HEK293 (cell line): ENCODE measurements at regions not wholly inside any gene's neighbourhood (a gene's known extent, or its start where the extent isn't known, plus 50 kb on each side); places are given as distances from the start of the nearest gene placed in this dataset.
A peak's percentile ranks its signal among the peaks of the same experiment; 100 is the strongest.

Experiments used
- INSM2 ChIP-seq: fragments of 450-650 bp; formaldehyde crosslinking; IDR thresholded peaks from 2 replicates; pipeline ENCODE4 v1.5.1; 2016; ENCODE audit warnings: missing biosample characterization, missing genetic modification characterization
- PRDM10 ChIP-seq: fragments of 450-650 bp; formaldehyde crosslinking; IDR thresholded peaks from 2 replicates; pipeline ENCODE4 v1.5.1; 2016; ENCODE audit warnings: missing biosample characterization, missing genetic modification characterization
- PRDM2 ChIP-seq: fragments of 450-650 bp; formaldehyde crosslinking; IDR thresholded peaks from 2 replicates; pipeline ENCODE4 v1.5.1; 2016; ENCODE audit warnings: missing biosample characterization, missing genetic modification characterization, borderline replicate concordance
- SETDB1 ChIP-seq: IDR thresholded peaks from one replicate; pipeline ENCODE4 v1.6.1; 2017; ENCODE audit warnings: mild to moderate bottlenecking, low read length, moderate library complexity, mixed read lengths; ENCODE audit not compliant: insufficient read length
- ZEB2 ChIP-seq: fragments of 450-650 bp; formaldehyde crosslinking; IDR thresholded peaks from 2 replicates; pipeline ENCODE4 v1.5.1; 2016; ENCODE audit warnings: missing biosample characterization, missing genetic modification characterization
- ZNF114 ChIP-seq: fragments of 450-650 bp; formaldehyde crosslinking; IDR thresholded peaks from 2 replicates; pipeline ENCODE4 v1.5.0; 2017; ENCODE audit warnings: missing biosample characterization, missing genetic modification characterization
- ZNF221 ChIP-seq: fragments of 450-650 bp; formaldehyde crosslinking; IDR thresholded peaks from 2 replicates; pipeline ENCODE4 v1.5.1; 2017; ENCODE audit warnings: missing biosample characterization, missing genetic modification characterization, borderline replicate concordance
- ZNF223 ChIP-seq: fragments of 450-650 bp; formaldehyde crosslinking; IDR thresholded peaks from 2 replicates; pipeline ENCODE4 v1.5.1; 2016; ENCODE audit warnings: missing biosample characterization, missing genetic modification characterization
- ZNF280C ChIP-seq: fragments of 450-650 bp; formaldehyde crosslinking; IDR thresholded peaks from 2 replicates; pipeline ENCODE4 v1.5.1; 2016; ENCODE audit warnings: missing biosample characterization, missing genetic modification characterization
- ZNF311 ChIP-seq: fragments of 450-650 bp; formaldehyde crosslinking; IDR thresholded peaks from 2 replicates; pipeline ENCODE4 v1.5.1; 2017; ENCODE audit warnings: missing biosample characterization, missing genetic modification characterization, borderline replicate concordance
- ZNF335 ChIP-seq: fragments of 450-650 bp; formaldehyde crosslinking; conservative IDR thresholded peaks from 2 replicates; pipeline ENCODE4 v1.5.1; 2016; ENCODE audit warnings: missing biosample characterization, missing genetic modification characterization
- ZNF366 ChIP-seq: fragments of 450-650 bp; formaldehyde crosslinking; conservative IDR thresholded peaks from 2 replicates; pipeline ENCODE4 v1.5.1; 2016; ENCODE audit warnings: missing biosample characterization, missing genetic modification characterization
- ZNF518A ChIP-seq: fragments of 450-650 bp; formaldehyde crosslinking; conservative IDR thresholded peaks from 2 replicates; pipeline ENCODE4 v1.5.1; 2016; ENCODE audit warnings: low read depth, missing biosample characterization, missing genetic modification characterization
- ZNF549 ChIP-seq: fragments of 450-650 bp; IDR thresholded peaks from 2 replicates; pipeline ENCODE4 v1.5.1; 2018; ENCODE audit warnings: missing biosample characterization, missing genetic modification characterization, mild to moderate bottlenecking, inconsistent platforms, moderate library complexity
- ZNF645 ChIP-seq: fragments of 450-650 bp; formaldehyde crosslinking; IDR thresholded peaks from 2 replicates; pipeline ENCODE4; 2016; ENCODE audit warnings: missing biosample characterization, missing genetic modification characterization
- ZNF704 ChIP-seq: fragments of 450-650 bp; formaldehyde crosslinking; IDR thresholded peaks from 2 replicates; pipeline ENCODE4 v1.5.1; 2016; ENCODE audit warnings: missing biosample characterization, missing genetic modification characterization
- ZXDB ChIP-seq: fragments of 450-650 bp; formaldehyde crosslinking; IDR thresholded peaks from 2 replicates; pipeline ENCODE4 v1.5.1; 2016; ENCODE audit warnings: missing biosample characterization, missing genetic modification characterization

- no peak for TF ChIP-seq PRDM2 (tag by site-specific recombination)
- TF ChIP-seq ZNF335 (tag by site-specific recombination), result peak; percentile 68
- TF ChIP-seq ZNF221 (tag by site-specific recombination), result 0 out of 2 replicates have a peak, but pooled peaks have one; percentile 4
- 0 out of 2 replicates have a peak, but pooled peaks have one; percentile 5 for TF ChIP-seq ZNF518A (tag by site-specific recombination)
- no peak for TF ChIP-seq SETDB1
- TF ChIP-seq ZNF366, result peak; percentile 37; the same call in 1 of the 2 replicates
- TF ChIP-seq ZNF311, result no peak
- no peak for TF ChIP-seq ZNF645 (tag by site-specific recombination)
- TF ChIP-seq ZNF114 (tag by site-specific recombination), result no peak
- TF ChIP-seq ZNF549 (tag by site-specific recombination), result no peak
- 0 out of 2 replicates have a peak, but pooled peaks have one; percentile 74 for TF ChIP-seq ZEB2 (tag by site-specific recombination)
- TF ChIP-seq PRDM10 (tag by site-specific recombination), result peak; percentile 72
- TF ChIP-seq ZNF280C (tag by site-specific recombination), result no peak
- TF ChIP-seq INSM2 (tag by site-specific recombination), result no peak
- no peak for TF ChIP-seq ZXDB (tag by site-specific recombination)
- TF ChIP-seq ZNF223 (tag by site-specific recombination), result no peak
- no peak for TF ChIP-seq ZNF704 (tag by site-specific recombination)
Measured at GRCh38 chr5:32531885-32532520, 53.4 kb upstream of the SUB1 start (continued).
